ENCODE measurements at regions not wholly inside any gene's neighbourhood (a gene's known extent, or its start where the extent isn't known, plus 50 kb on each side); places are given as distances from the start of the nearest gene placed in this dataset.

- H3K9me3 ChIP-seq (ENCODE audit: control insufficient read depth, insufficient read depth, low read length) = peaks cover 52% of the 10 kb centered on the region
- ATAC-seq (ENCODE audit: low read depth) = no peak
Measured at GRCh38 chr22:48513446-48513845, 1314.2 kb downstream of the BRD1 start.

More at GRCh38 chr22:48513446-48513845, 1314.2 kb downstream of the BRD1 start:
- Histone ChIP-seq H2AK5ac (ENCODE audit: low read depth, low read length) (no peak overlapping the region), H2BK15ac (ENCODE audit: low read depth, low read length) (no peak overlapping the region), H2BK5ac (ENCODE audit: low read depth, low read length, poor library complexity, severe bottlenecking) (no peak overlapping the region), H3K36me3 (ENCODE audit: control insufficient read depth, insufficient read depth, low read length) (no peaks in the 10 kb centered on the region), H2AK9ac (replicated peaks; ENCODE audit: low read depth, low read length, poor library complexity) (no peak overlapping the region), H3K4me1 (ENCODE audit: control insufficient read depth, insufficient read depth, low read length) (no peaks in the 10 kb centered on the region), H3K56ac (ENCODE audit: extremely low read depth, insufficient read depth, low read length) (no peak overlapping the region), H3K23ac (ENCODE audit: low read depth, low read length) (no peak overlapping the region), H3K4me2 (ENCODE audit: low read depth, low read length) (no peak overlapping the region), H3K14ac (replicated peaks; ENCODE audit: low read depth, low read length) (no peak overlapping the region), H4K91ac (ENCODE audit: insufficient read depth, low read depth, low read length) (no peak overlapping the region), H3K4me3 (ENCODE audit: insufficient read depth, low read depth, low read length) (no peak overlapping the region), H4K8ac (ENCODE audit: low read depth in 2 of 2, low read length in 2 of 2) (no peak overlapping the region), H3K27ac (ENCODE audit: insufficient read depth, low read length) (no peak overlapping the region), H4K20me1 (ENCODE audit: insufficient read depth, low read length) (no peaks in the 10 kb centered on the region), H3K79me1 (ENCODE audit: low read depth in 1 of 2, low read length in 2 of 2) (no peaks in the 10 kb centered on the region), H2AFZ (replicated peaks; ENCODE audit: low read length, poor library complexity) (no peak overlapping the region), H4K5ac (ENCODE audit: low read depth, low read length) (no peak overlapping the region), H3K18ac (ENCODE audit: low read depth, low read length) (no peak overlapping the region), H3K27me3 (ENCODE audit: control insufficient read depth, insufficient read depth, low read length) (no peaks in the 10 kb centered on the region), H2BK20ac (ENCODE audit: low read depth, low read length) (no peak overlapping the region), H3K9me1 (ENCODE audit: insufficient read depth, low read length) (no peaks in the 10 kb centered on the region), H3K9ac (ENCODE audit: low read depth, low read length) (no peak overlapping the region), H3K4ac (ENCODE audit: low read depth, low read length) (no peak overlapping the region), H2BK120ac (ENCODE audit: low read depth, low read length) (no peak overlapping the region)
- no peak for DNase-seq
- intact Hi-C loops (cut with micrococcal nuclease) = no loop called here
- ChIA-PET CTCF (no interaction called here), POLR2A (ENCODE audit: unreplicated experiment) (no interaction called here)
- no peak for TF ChIP-seq USF2 (IDR thresholded peaks at IDR 0.05; ENCODE audit: low read depth, low read length)
- no peak for TF ChIP-seq CTCF (conservative IDR thresholded peaks at IDR 0.05; ENCODE audit: low read depth, low read length)
- no peak for TF ChIP-seq FOS (IDR thresholded peaks at IDR 0.05; ENCODE audit: low read depth, low read length)
- no peak for TF ChIP-seq NFE2L2 (IDR thresholded peaks at IDR 0.05; ENCODE audit: low read depth, low read length)
- no peak for TF ChIP-seq BHLHE40 (IDR thresholded peaks at IDR 0.05; ENCODE audit: low read depth, low read length)
- no peak for TF ChIP-seq RFX5 (IDR thresholded peaks at IDR 0.05; ENCODE audit: low read depth, low read length)
- no peak for TF ChIP-seq CHD1 (IDR thresholded peaks at IDR 0.05; ENCODE audit: low read depth, low read length)
- dilution Hi-C loops (cut with HindIII; ENCODE audit: low sequenced_read_pairs, unreplicated experiment) = no loop called here
- in situ Hi-C loops (cut with MboI; ENCODE audit: low sequenced_read_pairs) = no loop called here
- BruUV-seq (replicated peaks) = no TSS peak
- WGBS, 2 experiments (ENCODE audit: extremely low coverage in 2 of 2, insufficient read length in 1 of 2) = 90% methylated on average over 4 of the region's 10 CpGs; no CpG with 5 or more reads in 1 of the 2 experiments

Measured in IMR-90 (cell line).